ENCODE measurements at regions not wholly inside any gene's neighbourhood (a gene's known extent, or its start where the extent isn't known, plus 50 kb on each side); places are given as distances from the start of the nearest gene placed in this dataset.

DNA sequence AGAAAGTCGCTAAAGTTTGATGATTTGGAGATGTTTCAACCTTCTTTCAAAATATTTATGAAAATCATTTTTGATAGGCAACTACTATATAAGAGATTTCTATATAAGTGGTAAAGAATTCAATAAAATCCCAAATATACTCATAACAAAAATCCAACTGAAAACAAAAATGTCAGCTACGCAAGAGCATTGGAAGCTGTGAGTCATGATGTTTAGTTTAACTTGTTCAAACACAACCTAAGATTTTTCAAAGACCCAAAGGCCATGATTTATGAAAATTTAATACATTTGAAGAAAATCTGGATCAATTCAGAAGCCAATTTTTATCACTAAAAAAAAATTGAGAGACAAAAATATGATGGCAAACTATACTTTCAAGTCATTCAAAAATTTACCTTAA lies 226.6 kb downstream of the MZT1 start:
- H3K9ac ChIP-seq (ENCODE audit: insufficient read depth, low read length): no peak overlapping the region
- no peak overlapping the region for H3K4me2 ChIP-seq (ENCODE audit: extremely low read depth, insufficient read depth, low read length)
- no peaks in the 10 kb centered on the region for H4K20me1 ChIP-seq (ENCODE audit: control insufficient read depth, extremely low read depth, insufficient read depth, low read length)
- H3K27me3 ChIP-seq (ENCODE audit: control insufficient read depth, insufficient read depth, low read length): no peaks in the 10 kb centered on the region
- TF ChIP-seq EZH2 (IDR thresholded peaks at IDR 0.05; ENCODE audit: low read length, missing control alignments): no peak
- H3K4me3 ChIP-seq (replicated peaks in 1 of 4; ENCODE audit: control extremely low read depth in 1 of 4, insufficient read depth in 1 of 4, low read depth in 3 of 4, low read length in 4 of 4): no peak overlapping the region
- H3K9me3 ChIP-seq (ENCODE audit: control insufficient read depth, insufficient read depth, low read depth, low read length): no peaks in the 10 kb centered on the region
- no peak overlapping the region for H3K27ac ChIP-seq (ENCODE audit: insufficient read depth, low read length)
- H2AFZ ChIP-seq (ENCODE audit: low read length): no peak overlapping the region
- H3K36me3 ChIP-seq (ENCODE audit: control insufficient read depth, insufficient read depth, low read length): no peaks in the 10 kb centered on the region
- H3K4me1 ChIP-seq (ENCODE audit: control insufficient read depth, extremely low read depth, insufficient read depth, low read length): no peaks in the 10 kb centered on the region
- H3K79me2 ChIP-seq (ENCODE audit: control insufficient read depth, insufficient read depth, low read length): no peaks in the 10 kb centered on the region
- no peak for DNase-seq (ENCODE audit: low read depth in 2 of 2)

DNA sequence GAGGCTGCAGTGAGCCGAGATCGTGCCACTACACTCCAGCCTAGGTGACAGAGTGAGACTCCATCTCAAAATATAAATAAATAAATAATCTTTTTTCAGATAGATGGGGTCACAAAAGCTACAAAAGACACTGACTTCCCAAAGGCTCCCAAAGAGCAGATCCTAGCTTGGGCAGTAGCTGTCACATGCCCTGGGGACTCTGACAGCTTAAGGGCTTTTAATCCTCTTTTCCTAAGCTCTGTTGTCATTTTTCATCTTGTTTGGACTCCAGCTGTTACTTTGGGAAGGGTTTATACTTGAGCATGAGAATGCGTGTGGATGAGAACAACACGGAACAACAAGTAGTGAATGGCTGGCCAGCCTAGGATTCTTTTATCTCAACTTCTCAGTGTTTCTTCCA lies 231.7 kb downstream of the MZT1 start:
- Histone ChIP-seq H3K9me3 (ENCODE audit: control insufficient read depth, insufficient read depth, low read depth, low read length) (no peaks in the 10 kb centered on the region), H4K20me1 (ENCODE audit: control insufficient read depth, extremely low read depth, insufficient read depth, low read length) (no peaks in the 10 kb centered on the region), H3K4me1 (ENCODE audit: control insufficient read depth, extremely low read depth, insufficient read depth, low read length) (no peaks in the 10 kb centered on the region), H3K9ac (ENCODE audit: insufficient read depth, low read length) (no peak overlapping the region), H3K27ac (ENCODE audit: insufficient read depth, low read length) (no peak overlapping the region), H3K4me3 (replicated peaks in 1 of 4; ENCODE audit: control extremely low read depth in 1 of 4, insufficient read depth in 1 of 4, low read depth in 3 of 4, low read length in 4 of 4) (no peak overlapping the region), H2AFZ (ENCODE audit: low read length) (no peak overlapping the region), H3K79me2 (ENCODE audit: control insufficient read depth, insufficient read depth, low read length) (no peaks in the 10 kb centered on the region), H3K4me2 (ENCODE audit: extremely low read depth, insufficient read depth, low read length) (no peak overlapping the region), H3K27me3 (ENCODE audit: control insufficient read depth, insufficient read depth, low read length) (no peaks in the 10 kb centered on the region), H3K36me3 (ENCODE audit: control insufficient read depth, insufficient read depth, low read length) (no peaks in the 10 kb centered on the region)
- no peak for DNase-seq (ENCODE audit: low read depth in 2 of 2)
- TF ChIP-seq, protein P1, sequence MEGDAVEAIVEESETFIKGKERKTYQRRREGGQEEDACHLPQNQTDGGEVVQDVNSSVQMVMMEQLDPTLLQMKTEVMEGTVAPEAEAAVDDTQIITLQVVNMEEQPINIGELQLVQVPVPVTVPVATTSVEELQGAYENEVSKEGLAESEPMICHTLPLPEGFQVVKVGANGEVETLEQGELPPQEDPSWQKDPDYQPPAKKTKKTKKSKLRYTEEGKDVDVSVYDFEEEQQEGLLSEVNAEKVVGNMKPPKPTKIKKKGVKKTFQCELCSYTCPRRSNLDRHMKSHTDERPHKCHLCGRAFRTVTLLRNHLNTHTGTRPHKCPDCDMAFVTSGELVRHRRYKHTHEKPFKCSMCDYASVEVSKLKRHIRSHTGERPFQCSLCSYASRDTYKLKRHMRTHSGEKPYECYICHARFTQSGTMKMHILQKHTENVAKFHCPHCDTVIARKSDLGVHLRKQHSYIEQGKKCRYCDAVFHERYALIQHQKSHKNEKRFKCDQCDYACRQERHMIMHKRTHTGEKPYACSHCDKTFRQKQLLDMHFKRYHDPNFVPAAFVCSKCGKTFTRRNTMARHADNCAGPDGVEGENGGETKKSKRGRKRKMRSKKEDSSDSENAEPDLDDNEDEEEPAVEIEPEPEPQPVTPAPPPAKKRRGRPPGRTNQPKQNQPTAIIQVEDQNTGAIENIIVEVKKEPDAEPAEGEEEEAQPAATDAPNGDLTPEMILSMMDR (conservative IDR thresholded peaks at IDR 0.05 in 1 of 2, IDR thresholded peaks at IDR 0.05 in 1 of 2; ENCODE audit: low read depth in 1 of 2, low read length in 2 of 2): no peak
- TF ChIP-seq EZH2 (IDR thresholded peaks at IDR 0.05; ENCODE audit: low read length, missing control alignments): no peak

DNA sequence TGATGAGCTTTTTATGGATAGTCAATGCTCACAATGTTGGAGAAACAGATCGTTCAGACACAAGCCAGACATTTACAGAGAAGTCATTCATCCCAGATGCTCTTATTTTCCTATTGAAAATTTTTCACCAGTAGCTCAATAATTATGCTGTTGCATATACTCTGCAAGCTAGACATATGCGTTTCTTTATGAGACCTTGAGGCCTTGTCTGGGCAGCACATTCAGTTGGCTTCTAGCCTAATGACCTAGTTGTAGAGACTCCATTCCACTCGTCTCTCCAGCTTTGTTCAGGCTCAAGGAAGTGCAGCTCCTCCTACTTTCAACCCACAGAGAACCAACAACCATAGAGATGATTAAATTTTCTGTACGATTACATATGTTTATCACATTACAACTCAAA lies 237.7 kb downstream of the MZT1 start:
- Histone ChIP-seq H3K4me2 (ENCODE audit: extremely low read depth, insufficient read depth, low read length) (no peak overlapping the region), H4K20me1 (ENCODE audit: control insufficient read depth, extremely low read depth, insufficient read depth, low read length) (no peaks in the 10 kb centered on the region), H3K9ac (ENCODE audit: insufficient read depth, low read length) (no peak overlapping the region), H2AFZ (ENCODE audit: low read length) (no peak overlapping the region), H3K27ac (ENCODE audit: insufficient read depth, low read length) (no peak overlapping the region), H3K9me3 (ENCODE audit: control insufficient read depth, insufficient read depth, low read depth, low read length) (no peaks in the 10 kb centered on the region), H3K27me3 (ENCODE audit: control insufficient read depth, insufficient read depth, low read length) (no peaks in the 10 kb centered on the region), H3K4me3 (replicated peaks in 1 of 4; ENCODE audit: control extremely low read depth in 1 of 4, insufficient read depth in 1 of 4, low read depth in 3 of 4, low read length in 4 of 4) (no peak overlapping the region), H3K4me1 (ENCODE audit: control insufficient read depth, extremely low read depth, insufficient read depth, low read length) (no peaks in the 10 kb centered on the region), H3K36me3 (ENCODE audit: control insufficient read depth, insufficient read depth, low read length) (no peaks in the 10 kb centered on the region), H3K79me2 (ENCODE audit: control insufficient read depth, insufficient read depth, low read length) (no peaks in the 10 kb centered on the region)
- no peak for DNase-seq (ENCODE audit: low read depth in 2 of 2)
- TF ChIP-seq, protein P1 (conservative IDR thresholded peaks at IDR 0.05 in 1 of 2, IDR thresholded peaks at IDR 0.05 in 1 of 2; ENCODE audit: low read depth in 1 of 2, low read length in 2 of 2): no peak

All from fibroblast of lung (primary cell).